Smooth muscle cell (in vitro differentiated cells): ENCODE measurements at regions not wholly inside any gene's neighbourhood (a gene's known extent, or its start where the extent isn't known, plus 50 kb on each side); places are given as distances from the start of the nearest gene placed in this dataset.

Source experiments
- DNase-seq: peaks from one replicate; lab custom pipeline; 2025; ENCODE audit not compliant: unreplicated experiment; lab: John Stamatoyannopoulos, UW
- H2AFZ ChIP-seq: fragments of 200-600 bp; sonication (generic); 2 replicates; pipeline ENCODE4 v1.6.0; 2016; ENCODE audit warnings: antibody characterized with exemption, low read depth, mild to moderate bottlenecking
- H3F3A ChIP-seq: fragments of 200-600 bp; sonication (generic); 2 replicates; pipeline ENCODE4 v1.6.0; 2017; ENCODE audit warnings: antibody characterized with exemption, low read depth
- H3K27ac ChIP-seq: fragments of 200-600 bp; sonication (generic); 2 replicates; pipeline ENCODE4 v1.5.1; 2016; ENCODE audit warnings: low read depth, mild to moderate bottlenecking
- H3K27me3 ChIP-seq: fragments of 200-600 bp; sonication (generic); 2 replicates; pipeline ENCODE4 v1.6.1; 2016; ENCODE audit warnings: low read depth, mild to moderate bottlenecking
- H3K36me3 ChIP-seq: fragments of 200-600 bp; sonication (generic); 2 replicates; pipeline ENCODE4 v1.5.1; 2016; ENCODE audit warnings: low read depth
- H3K4me1 ChIP-seq: fragments of 200-600 bp; sonication (generic); 2 replicates; pipeline ENCODE4 v1.5.1; 2016; ENCODE audit warnings: low read depth
- H3K4me2 ChIP-seq: fragments of 200-600 bp; sonication (generic); 2 replicates; pipeline ENCODE4 v1.6.0; 2016; ENCODE audit warnings: mild to moderate bottlenecking
- H3K4me3 ChIP-seq: fragments of 200-600 bp; sonication (generic); 2 replicates; pipeline ENCODE4 v1.5.1; 2016; ENCODE audit warnings: mild to moderate bottlenecking
- H3K79me2 ChIP-seq: fragments of 200-600 bp; sonication (generic); 2 replicates; pipeline ENCODE4 v1.6.0; 2016; ENCODE audit warnings: low read depth, mild to moderate bottlenecking
- H3K9ac ChIP-seq: fragments of 200-600 bp; sonication (generic); 2 replicates; pipeline ENCODE4 v1.6.0; 2016; ENCODE audit warnings: low read depth
- H3K9me3 ChIP-seq: fragments of 200-600 bp; sonication (generic); replicated peaks from 2 replicates; pipeline ENCODE4 v1.5.1; 2016; ENCODE audit warnings: low read depth
- H4K20me1 ChIP-seq: fragments of 200-600 bp; sonication (generic); 2 replicates; pipeline ENCODE4 v1.6.0; 2016; ENCODE audit warnings: low read depth
- CTCF ChIP-seq: fragments of 200-600 bp; sonication (generic); IDR thresholded peaks from 2 replicates; pipeline ENCODE4 v1.5.1; 2017; ENCODE audit warnings: borderline replicate concordance, mild to moderate bottlenecking, antibody characterized with exemption; ENCODE audit not compliant: insufficient read depth, poor library complexity, severe bottlenecking
- WGBS: methylation state at CpG from one replicate; pipeline ENCODE4 v1.1.7; 2016; ENCODE audit warnings: low lambda C conversion rate; 5-methylcytosine and 5-hydroxymethylcytosine counted together

- no peak for DNase-seq
- H3K27me3 ChIP-seq, result no peaks in the 10 kb centered on the region
- no peak overlapping the region for H3K27ac ChIP-seq
- H2AFZ ChIP-seq, result no peak overlapping the region
- peaks cover 6% of the 10 kb centered on the region for H3K36me3 ChIP-seq
- H3F3A ChIP-seq, result peaks cover 9% of the 10 kb centered on the region
- peaks cover 8% of the 10 kb centered on the region for H3K4me1 ChIP-seq
- TF ChIP-seq CTCF, result no peak
- no peak overlapping the region for H3K4me2 ChIP-seq
- no peaks in the 10 kb centered on the region for H3K79me2 ChIP-seq
- no peak overlapping the region for H3K9ac ChIP-seq
- WGBS, result 52% methylated on average over 3 of the region's 3 CpGs
- H3K4me3 ChIP-seq, result no peak overlapping the region
- peaks cover 19% of the 10 kb centered on the region for H3K9me3 ChIP-seq
- H4K20me1 ChIP-seq, result no peaks in the 10 kb centered on the region
These were observed 131.1 kb upstream of the NBEA start for GRCh38 chr13:34810996-34811395.

GRCh38 chr13:34815526-34815925, 126.5 kb upstream of the NBEA start:
- Histone ChIP-seq H4K20me1 (no peaks in the 10 kb centered on the region), H3K9me3 (peaks cover 19% of the 10 kb centered on the region), H3K27me3 (no peaks in the 10 kb centered on the region), H3K36me3 (peaks cover 6% of the 10 kb centered on the region), H3K4me3 (no peak overlapping the region), H3K27ac (peak overlapping the region; percentile 86), H3K4me2 (peak overlapping the region; percentile 60), H3F3A (peaks cover 22% of the 10 kb centered on the region), H3K4me1 (peaks cover 20% of the 10 kb centered on the region), H2AFZ (peak overlapping the region; percentile 56), H3K9ac (peak overlapping the region; percentile 27), H3K79me2 (no peaks in the 10 kb centered on the region)
- WGBS, result 10% methylated on average over 2 of the region's 2 CpGs
- no peak for DNase-seq
- TF ChIP-seq CTCF, result no peak

DNA sequence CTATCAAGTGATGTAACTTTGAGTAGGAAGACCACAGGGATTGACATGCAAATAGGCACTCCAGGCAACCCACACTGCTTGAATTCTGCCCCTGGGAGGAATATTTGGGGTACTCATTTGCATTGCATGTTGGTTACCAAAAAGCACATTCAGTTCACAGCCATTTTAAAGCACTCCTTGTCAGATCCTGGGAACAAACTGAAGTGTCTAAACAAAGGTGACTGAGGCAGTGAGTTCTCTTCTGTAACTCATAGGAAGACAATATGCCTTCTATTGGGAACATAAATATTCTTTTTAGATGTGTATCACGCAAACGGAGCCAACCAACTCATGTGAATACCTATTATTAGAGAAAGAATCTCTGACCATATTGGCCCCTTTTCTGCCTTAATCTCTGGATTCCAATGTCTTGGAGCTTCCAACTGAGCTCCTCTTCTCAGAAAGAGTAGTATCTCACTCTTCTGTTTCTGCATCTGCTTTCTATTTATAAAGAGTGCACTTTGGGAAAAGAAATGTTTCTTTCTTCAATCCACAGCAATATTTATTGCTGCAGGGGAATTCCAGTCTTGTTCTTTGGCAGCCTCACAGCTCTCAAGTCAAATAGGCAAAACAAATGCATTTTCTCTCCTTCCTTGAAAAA, 125.7 kb upstream of the NBEA start:
- H3F3A ChIP-seq, result peaks cover 22% of the 10 kb centered on the region
- peak overlapping the region; percentile 60 for H3K4me2 ChIP-seq
- DNase-seq, result no peak
- H3K27ac ChIP-seq, result peak overlapping the region; percentile 86
- H3K27me3 ChIP-seq, result no peaks in the 10 kb centered on the region
- no peak overlapping the region for H3K4me3 ChIP-seq
- H4K20me1 ChIP-seq, result no peaks in the 10 kb centered on the region
- 41% methylated on average over 2 of the region's 2 CpGs for WGBS
- TF ChIP-seq CTCF, result no peak
- peaks cover 20% of the 10 kb centered on the region for H3K4me1 ChIP-seq
- H3K9ac ChIP-seq, result peak overlapping the region; percentile 27
- peaks cover 19% of the 10 kb centered on the region for H3K9me3 ChIP-seq
- no peaks in the 10 kb centered on the region for H3K79me2 ChIP-seq
- H2AFZ ChIP-seq, result peak overlapping the region; percentile 56
- H3K36me3 ChIP-seq, result peaks cover 6% of the 10 kb centered on the region

DNA sequence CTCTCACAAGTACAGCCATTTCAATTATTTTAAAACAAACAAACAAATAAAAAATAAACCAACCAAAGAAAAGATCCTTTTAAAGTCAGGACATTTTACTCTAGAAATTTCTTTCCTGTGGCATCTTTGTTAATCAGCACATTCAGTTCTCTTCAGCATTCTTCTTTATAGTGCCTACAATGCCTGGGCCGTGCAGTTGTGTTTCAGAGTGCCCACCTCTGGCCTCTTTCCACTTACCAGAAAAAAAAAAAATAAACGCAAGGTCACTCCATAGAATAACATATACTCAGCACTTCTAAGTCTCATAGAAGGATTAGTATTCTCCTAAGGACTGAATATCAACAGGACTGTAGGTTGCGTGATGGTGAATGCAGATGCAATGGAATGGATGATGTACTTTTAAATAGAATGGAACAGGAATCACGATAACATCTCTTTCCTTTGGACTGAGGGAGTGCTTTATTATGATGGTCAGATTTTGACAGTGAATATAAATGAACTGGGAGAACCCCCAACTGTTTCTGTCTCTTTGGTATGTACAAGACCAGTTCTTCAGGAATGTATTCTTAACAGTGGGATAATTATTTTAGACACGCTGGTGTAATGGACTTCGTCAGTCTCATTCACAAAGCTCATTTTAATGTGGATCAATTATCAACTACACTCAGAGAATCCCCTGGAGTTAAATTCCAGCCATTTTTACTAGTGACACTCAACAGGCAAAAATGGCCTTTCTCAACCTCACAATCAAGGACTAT, 125.0 kb upstream of the NBEA start:
- peak overlapping the region; percentile 86 for H3K27ac ChIP-seq
- no peaks in the 10 kb centered on the region for H3K79me2 ChIP-seq
- H3K27me3 ChIP-seq, result no peaks in the 10 kb centered on the region
- H4K20me1 ChIP-seq, result no peaks in the 10 kb centered on the region
- peaks cover 5% of the 10 kb centered on the region for H3K36me3 ChIP-seq
- H3K9me3 ChIP-seq, result peaks cover 15% of the 10 kb centered on the region
- peaks cover 22% of the 10 kb centered on the region for H3F3A ChIP-seq
- no peak for TF ChIP-seq CTCF
- H3K9ac ChIP-seq, result peak overlapping the region; percentile 27
- DNase-seq, result no peak
- H2AFZ ChIP-seq, result peak overlapping the region; percentile 56
- peak overlapping the region; percentile 60 for H3K4me2 ChIP-seq
- peaks cover 20% of the 10 kb centered on the region for H3K4me1 ChIP-seq
- H3K4me3 ChIP-seq, result no peak overlapping the region
- WGBS, result 58% methylated on average over 6 of the region's 6 CpGs
